Activated CD4-positive, alpha-beta T cell treated with anti-CD3 and anti-CD28 coated beads, Interleukin-2, amount 50 U/mL, for 24 hours (primary cell): ENCODE measurements at regions not wholly inside any gene's neighbourhood (a gene's known extent, or its start where the extent isn't known, plus 50 kb on each side); places are given as distances from the start of the nearest gene placed in this dataset.
A peak's percentile ranks its signal among the peaks of the same experiment; 100 is the strongest.
"Not testable (repeated sequence)": the region's sequence is repeated elsewhere in the genome, so short reads cannot be mapped to it uniquely, and the experiment has no call there.

Experiments
- DNase-seq, 2 donors: peaks; one replicate each; pipeline ENCODE4 v3.0.0-alpha.2; 2020; ENCODE audit warnings: low read depth in 1 of 2, low spot score in 1 of 2

DNA sequence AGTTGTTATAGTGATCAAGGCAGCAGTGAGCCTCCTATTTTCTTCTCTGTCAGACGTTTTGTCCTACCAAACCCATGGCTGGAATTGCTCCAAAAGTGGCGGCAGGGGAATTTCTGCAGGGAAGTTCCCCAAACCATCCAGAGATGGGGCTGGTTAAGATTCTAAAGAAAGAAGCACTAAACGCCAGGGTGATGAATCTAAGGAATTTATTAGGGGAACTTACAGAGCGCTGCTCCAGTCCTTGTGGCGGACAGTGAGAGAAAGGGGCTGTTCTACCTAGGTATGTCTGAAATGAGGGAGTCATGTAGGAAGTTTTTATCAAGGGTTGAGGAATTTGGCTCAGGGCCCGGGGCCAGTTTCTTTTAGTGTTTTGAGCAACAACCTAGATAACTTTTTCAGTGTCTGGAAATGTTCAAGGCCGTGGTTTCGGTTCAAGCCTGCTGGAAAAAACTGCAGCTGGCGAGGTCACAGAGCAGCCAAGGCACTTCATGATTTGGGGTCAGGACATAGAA, 222.4 kb upstream of the B3GALT2 start:
- no peak for DNase-seq

DNA sequence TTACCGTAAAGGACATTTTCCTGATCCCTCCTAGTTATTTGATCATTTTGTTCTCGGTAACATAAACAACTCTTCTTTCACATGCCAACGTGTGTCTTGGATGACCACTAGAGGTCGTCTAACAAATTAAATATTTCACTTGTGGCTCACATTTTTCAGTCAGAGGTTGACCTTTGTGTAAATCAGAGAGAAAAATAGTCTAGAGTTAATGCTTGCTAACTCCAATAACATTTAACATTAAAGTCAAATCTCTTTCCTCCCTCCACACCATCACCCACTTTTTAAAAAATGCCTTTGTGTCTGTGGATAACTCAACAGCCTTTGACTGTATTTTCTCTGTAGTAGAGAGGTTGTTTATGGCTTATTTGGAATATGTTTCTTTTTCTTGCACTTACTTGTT, 220.5 kb upstream of the B3GALT2 start:
- DNase-seq = peak in 1 of 2 donors; percentile 19

- no peak for DNase-seq
Observed at GRCh38 chr1:193404236-193404635, 217.8 kb upstream of the B3GALT2 start.

- DNase-seq = no peak
Observed at GRCh38 chr1:193402977-193403376, 216.6 kb upstream of the B3GALT2 start.

GRCh38 chr1:193402037-193402436, 215.6 kb upstream of the B3GALT2 start:
- DNase-seq = no peak

GRCh38 chr1:193394336-193394735, 207.9 kb upstream of the B3GALT2 start:
- DNase-seq = no peak

GRCh38 chr1:193392686-193393085, 206.3 kb upstream of the B3GALT2 start:
- DNase-seq = no peak

DNA sequence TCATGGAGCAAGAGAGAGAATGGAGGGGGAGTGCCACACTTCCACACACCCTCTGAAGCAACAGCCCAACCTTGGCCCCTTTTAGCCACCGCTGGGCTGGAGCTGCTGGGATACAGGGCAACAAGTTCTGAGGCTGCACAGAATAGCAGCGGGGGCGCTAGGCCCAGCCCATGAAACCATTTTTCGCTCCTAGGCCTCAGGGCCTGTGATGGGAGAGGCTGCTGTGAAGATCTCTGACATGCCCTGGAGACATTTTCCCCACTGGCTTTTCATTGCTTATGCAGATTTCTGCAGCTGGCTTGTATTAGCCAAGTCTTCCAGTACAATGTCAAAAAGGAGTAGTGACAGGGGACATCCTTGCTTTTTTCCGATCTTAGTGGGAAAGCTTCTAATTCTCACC, 202.3 kb upstream of the B3GALT2 start:
- no peak for DNase-seq

GRCh38 chr1:193388165-193388564, 201.8 kb upstream of the B3GALT2 start:
- no peak for DNase-seq

GRCh38 chr1:193387406-193387805, 201.0 kb upstream of the B3GALT2 start:
- no peak for DNase-seq

DNA sequence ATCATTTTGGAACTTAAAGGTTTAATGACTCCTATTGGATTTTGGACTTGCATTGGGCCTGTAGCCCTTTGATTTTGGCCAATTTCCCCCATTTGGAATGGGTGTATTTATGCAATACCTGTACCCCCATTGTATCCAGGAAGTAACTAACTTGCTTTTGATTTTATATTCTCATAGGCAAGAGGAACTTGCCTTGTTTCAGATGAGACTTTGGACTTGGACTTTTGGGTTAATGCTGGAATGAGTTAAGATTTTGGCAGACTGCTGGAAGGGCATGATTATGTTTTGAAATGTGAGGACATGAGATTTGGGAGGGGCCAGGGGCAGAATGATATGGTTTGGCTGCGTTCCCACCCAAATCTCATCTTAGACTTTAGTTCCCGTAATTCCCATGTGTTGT, 192.0 kb upstream of the B3GALT2 start:
- not testable (repeated sequence) for DNase-seq

DNA sequence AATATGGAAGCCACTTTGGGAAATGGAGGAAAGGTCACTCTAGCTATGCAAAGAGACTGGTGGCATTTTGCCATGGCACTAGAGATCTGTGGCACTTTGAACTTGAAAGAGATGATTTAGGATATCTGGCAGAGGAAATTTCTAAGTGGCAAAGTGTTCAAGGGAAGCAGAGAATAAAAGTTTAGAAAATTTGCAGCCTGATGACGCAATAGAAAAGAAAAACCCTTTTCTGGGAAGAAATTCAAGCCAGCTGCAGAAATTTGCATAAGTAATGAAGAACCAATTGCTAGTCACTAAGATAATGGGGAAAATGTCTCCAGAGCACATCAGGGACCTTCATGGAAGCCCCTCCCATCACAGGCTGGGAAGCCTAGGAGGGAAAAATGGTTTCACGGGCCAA, 191.1 kb upstream of the B3GALT2 start:
- DNase-seq = no peak

GRCh38 chr1:193372553-193372952, 186.1 kb upstream of the B3GALT2 start:
- no peak for DNase-seq

GRCh38 chr1:193368302-193368701, 181.9 kb upstream of the B3GALT2 start:
- no peak for DNase-seq

DNA sequence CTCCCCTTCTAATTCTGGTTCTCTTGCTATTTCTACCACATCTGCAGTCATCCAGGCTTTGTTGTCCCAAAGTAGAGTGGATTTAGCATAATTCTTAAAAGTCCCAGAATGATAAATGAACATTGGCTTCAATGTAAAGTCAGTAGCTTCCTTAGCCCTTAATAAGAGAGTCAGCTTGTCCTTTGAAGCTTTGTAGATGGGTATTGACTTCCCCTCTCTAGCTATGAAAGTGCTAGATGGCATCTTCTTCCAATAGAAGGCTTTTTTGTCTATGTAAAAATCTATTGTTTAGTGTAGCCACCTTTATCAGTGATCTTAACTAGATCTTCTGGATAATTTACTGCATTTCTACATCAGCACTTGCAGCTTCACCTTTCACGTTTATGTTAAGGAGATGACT, 181.4 kb upstream of the B3GALT2 start:
- DNase-seq = no peak

GRCh38 chr1:193366764-193367507, 180.5 kb upstream of the B3GALT2 start:
- no peak for DNase-seq

DNA sequence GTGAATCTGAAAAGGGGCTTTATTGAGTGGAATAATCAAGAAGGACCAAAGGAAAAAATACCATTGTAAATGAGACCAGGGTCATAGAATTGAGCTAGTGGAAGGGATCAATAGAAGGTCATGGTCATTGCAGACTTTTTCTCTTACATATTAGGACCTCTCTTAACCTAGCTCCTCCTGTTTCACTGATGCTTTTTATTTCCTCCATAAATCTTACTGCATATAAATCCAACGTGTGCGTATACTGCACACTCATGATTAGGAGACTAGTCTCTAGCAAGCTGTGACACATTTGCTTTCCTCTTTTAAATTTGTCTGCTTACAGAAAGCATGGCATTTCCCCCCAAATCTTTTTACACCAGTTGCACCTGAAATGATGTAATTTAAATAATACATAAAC, 179.6 kb upstream of the B3GALT2 start:
- no peak for DNase-seq

DNA sequence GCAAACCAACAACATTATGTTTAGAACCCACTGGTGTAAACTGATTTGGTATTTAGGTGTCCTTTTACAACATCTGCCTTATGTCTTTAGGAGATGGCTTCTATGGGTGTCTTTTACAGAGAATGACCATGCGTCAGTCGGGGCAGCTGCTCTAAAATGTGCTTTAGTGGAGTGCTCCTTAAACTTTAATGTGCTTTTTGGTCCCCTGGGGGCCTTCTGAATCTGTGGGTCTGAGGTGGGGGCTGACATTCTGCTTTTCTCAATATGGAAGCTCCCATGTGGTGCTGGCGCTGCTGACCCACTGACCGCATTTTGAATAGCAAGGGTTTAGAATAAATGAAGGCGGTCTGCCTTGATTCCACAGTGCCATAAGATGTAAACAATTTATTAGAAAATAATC, 173.2 kb upstream of the B3GALT2 start:
- DNase-seq = no peak

- no peak for DNase-seq
Observed at GRCh38 chr1:193358419-193358818, 172.0 kb upstream of the B3GALT2 start.

DNA sequence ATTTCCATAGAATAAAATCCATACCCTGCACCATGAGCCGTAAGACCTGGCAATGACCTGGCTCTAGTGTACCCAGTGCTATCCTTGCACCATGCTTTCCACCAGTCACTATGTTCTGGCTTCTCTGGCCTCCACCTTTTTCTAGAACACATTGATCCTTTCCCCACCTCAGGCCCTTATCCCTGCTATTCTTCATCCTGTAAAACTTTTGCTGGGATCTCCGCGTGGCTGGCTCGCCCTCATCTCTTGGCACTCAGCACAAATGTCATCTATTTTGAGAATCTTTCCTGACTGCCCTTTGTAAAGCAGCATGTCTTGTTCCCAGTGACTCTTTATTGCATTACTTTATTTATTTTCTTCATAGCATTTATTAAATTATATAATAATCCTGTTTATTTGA, 169.8 kb upstream of the B3GALT2 start:
- no peak for DNase-seq

DNA sequence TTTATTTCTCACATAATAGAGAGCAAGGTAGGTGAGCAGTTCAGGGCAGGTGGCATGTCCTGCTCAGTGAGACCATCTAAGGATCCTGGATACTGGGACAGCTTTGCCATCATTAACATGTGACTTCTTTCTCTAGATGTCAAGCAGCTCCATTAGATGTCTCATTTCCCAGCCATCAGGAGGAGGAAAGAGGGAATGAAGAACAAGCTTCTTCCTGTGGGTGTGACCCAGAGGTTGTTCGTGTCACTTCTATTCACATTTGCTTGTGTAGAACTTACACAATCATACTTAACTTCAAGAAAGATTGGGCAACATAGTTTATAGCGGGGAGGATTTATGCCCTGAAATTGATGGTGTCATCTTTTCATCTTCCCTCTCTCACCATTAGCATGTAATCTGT, 169.2 kb upstream of the B3GALT2 start:
- no peak for DNase-seq

- no peak for DNase-seq
Observed at GRCh38 chr1:193355178-193355577, 168.8 kb upstream of the B3GALT2 start.
